ENCODE measurements at regions not wholly inside any gene's neighbourhood (a gene's known extent, or its start where the extent isn't known, plus 50 kb on each side); places are given as distances from the start of the nearest gene placed in this dataset.

- ChIA-PET CTCF (no interaction called here), POLR2A (no interaction called here)
- TF ChIP-seq NFRKB (IDR thresholded peaks at IDR 0.05) (no peak), SUZ12 (IDR thresholded peaks at IDR 0.05) (no peak), LEF1 (IDR thresholded peaks at IDR 0.05; ENCODE audit: borderline replicate concordance) (no peak), ARNT (IDR thresholded peaks at IDR 0.05) (no peak), CTBP1 (IDR thresholded peaks at IDR 0.05; ENCODE audit: borderline replicate concordance) (no peak), TARDBP (IDR thresholded peaks at IDR 0.05) (no peak), FOXM1 (IDR thresholded peaks at IDR 0.05; ENCODE audit: borderline replicate concordance) (no peak), PKNOX1 (IDR thresholded peaks at IDR 0.05) (no peak), SP1 (IDR thresholded peaks at IDR 0.05) (no peak), ELF4 (IDR thresholded peaks at IDR 0.05) (no peak), FOXK2 (IDR thresholded peaks at IDR 0.05) (no peak)
- DNase-seq (ENCODE audit: extremely low spot score): no peak
Measured at GRCh38 chr2:45280794-45281193, 271.5 kb upstream of the SIX2 start.

GRCh38 chr2:45279356-45279755, 270.1 kb upstream of the SIX2 start:
- TF ChIP-seq CTBP1 (IDR thresholded peaks at IDR 0.05; ENCODE audit: borderline replicate concordance): no peak
- no peak for TF ChIP-seq ZNF384 (IDR thresholded peaks at IDR 0.05)
- TF ChIP-seq TARDBP (IDR thresholded peaks at IDR 0.05): no peak
- TF ChIP-seq HDGF (IDR thresholded peaks at IDR 0.05; ENCODE audit: borderline replicate concordance): no peak
- TF ChIP-seq BHLHE40 (IDR thresholded peaks at IDR 0.05; ENCODE audit: borderline replicate concordance): no peak
- TF ChIP-seq PKNOX1 (IDR thresholded peaks at IDR 0.05): no peak
- TF ChIP-seq FOXA1 (IDR thresholded peaks at IDR 0.05): no peak
- no peak for TF ChIP-seq SP1 (IDR thresholded peaks at IDR 0.05)
- DNase-seq (ENCODE audit: extremely low spot score): no peak
- ChIA-PET POLR2A (no interaction called here), CTCF (no interaction called here)

- no peak for DNase-seq (ENCODE audit: extremely low spot score)
- CTCF ChIA-PET: no interaction called here
- POLR2A ChIA-PET: no interaction called here
- TF ChIP-seq PKNOX1 (IDR thresholded peaks at IDR 0.05): no peak
- TF ChIP-seq FOXA1 (IDR thresholded peaks at IDR 0.05): no peak
- no peak for TF ChIP-seq LEF1 (IDR thresholded peaks at IDR 0.05; ENCODE audit: borderline replicate concordance)
- TF ChIP-seq CTBP1 (IDR thresholded peaks at IDR 0.05; ENCODE audit: borderline replicate concordance): no peak
- TF ChIP-seq BHLHE40 (IDR thresholded peaks at IDR 0.05; ENCODE audit: borderline replicate concordance): no peak
Measured at GRCh38 chr2:45278365-45279078, 269.3 kb upstream of the SIX2 start.

GRCh38 chr2:45276914-45277313, 267.7 kb upstream of the SIX2 start:
- CTCF ChIA-PET: no interaction called here
- POLR2A ChIA-PET: no interaction called here
- TF ChIP-seq ARNT (IDR thresholded peaks at IDR 0.05): no peak
- no peak for DNase-seq (ENCODE audit: extremely low spot score)

GRCh38 chr2:45275806-45276205, 266.6 kb upstream of the SIX2 start:
- DNase-seq (ENCODE audit: extremely low spot score): no peak
- POLR2A ChIA-PET: no interaction called here
- CTCF ChIA-PET: no interaction called here
- TF ChIP-seq FOXA1 (IDR thresholded peaks at IDR 0.05) (no peak), BHLHE40 (IDR thresholded peaks at IDR 0.05; ENCODE audit: borderline replicate concordance) (no peak), PKNOX1 (IDR thresholded peaks at IDR 0.05) (no peak), NFRKB (IDR thresholded peaks at IDR 0.05) (no peak), ARNT (IDR thresholded peaks at IDR 0.05) (no peak), ELF4 (IDR thresholded peaks at IDR 0.05) (no peak), ZNF384 (IDR thresholded peaks at IDR 0.05) (no peak), HDGF (IDR thresholded peaks at IDR 0.05; ENCODE audit: borderline replicate concordance) (no peak), SUZ12 (IDR thresholded peaks at IDR 0.05) (no peak), CTBP1 (IDR thresholded peaks at IDR 0.05; ENCODE audit: borderline replicate concordance) (no peak), SP1 (IDR thresholded peaks at IDR 0.05) (no peak), L3MBTL2 (conservative IDR thresholded peaks at IDR 0.05) (no peak), FOXK2 (IDR thresholded peaks at IDR 0.05) (no peak), LEF1 (IDR thresholded peaks at IDR 0.05; ENCODE audit: borderline replicate concordance) (no peak), TARDBP (IDR thresholded peaks at IDR 0.05) (no peak), FOXM1 (IDR thresholded peaks at IDR 0.05; ENCODE audit: borderline replicate concordance) (no peak)

GRCh38 chr2:45275242-45275805, 266.1 kb upstream of the SIX2 start:
- DNase-seq (ENCODE audit: extremely low spot score): no peak

More at GRCh38 chr2:45275242-45275805, 266.1 kb upstream of the SIX2 start:
- ChIA-PET CTCF (interaction anchor here (0.5 kb wide), 1 partner anchor 304 kb away, joined by 3 read pairs; no protein-coding TSS in a partner anchor), POLR2A (no interaction called here)
- no peak for TF ChIP-seq ZNF384 (IDR thresholded peaks at IDR 0.05)
- TF ChIP-seq PKNOX1 (IDR thresholded peaks at IDR 0.05): no peak
- no peak for TF ChIP-seq FOXA1 (IDR thresholded peaks at IDR 0.05)
- TF ChIP-seq SUZ12 (IDR thresholded peaks at IDR 0.05): no peak
- TF ChIP-seq CTBP1 (IDR thresholded peaks at IDR 0.05; ENCODE audit: borderline replicate concordance): no peak
- no peak for TF ChIP-seq ELF4 (IDR thresholded peaks at IDR 0.05)
- no peak for TF ChIP-seq FOXM1 (IDR thresholded peaks at IDR 0.05; ENCODE audit: borderline replicate concordance)
- no peak for TF ChIP-seq L3MBTL2 (conservative IDR thresholded peaks at IDR 0.05)
- no peak for TF ChIP-seq BHLHE40 (IDR thresholded peaks at IDR 0.05; ENCODE audit: borderline replicate concordance)
- TF ChIP-seq NFRKB (IDR thresholded peaks at IDR 0.05): no peak
